Subcutaneous abdominal adipose tissue (tissue), 5 donors: ENCODE measurements at regions not wholly inside any gene's neighbourhood (a gene's known extent, or its start where the extent isn't known, plus 50 kb on each side); places are given as distances from the start of the nearest gene placed in this dataset.
"Not testable (repeated sequence)": the region's sequence is repeated elsewhere in the genome, so short reads cannot be mapped to it uniquely, and the experiment has no call there.

Source experiments
- H3K27ac ChIP-seq: one replicate; pipeline ENCODE4 v1.7.0; 2013; ENCODE audit warnings: low read depth, mild to moderate bottlenecking, inconsistent platforms, low read length, moderate library complexity
- H3K27me3 ChIP-seq, 5 donors: one replicate each; pipeline ENCODE4 v1.7.0; 2013; ENCODE audit warnings: low read length in 5 of 5, inconsistent platforms in 1 of 5; ENCODE audit not compliant: control insufficient read depth in 5 of 5, insufficient read depth in 4 of 5
- H3K36me3 ChIP-seq, 5 donors: one replicate each; pipeline ENCODE4 v1.7.0; 2013; ENCODE audit warnings: low read length in 5 of 5; ENCODE audit not compliant: control insufficient read depth in 5 of 5, insufficient read depth in 5 of 5
- H3K4me1 ChIP-seq, 5 donors: one replicate each; pipeline ENCODE4 v1.7.0; 2013; ENCODE audit warnings: low read length in 5 of 5, mild to moderate bottlenecking in 3 of 5, moderate library complexity in 1 of 5; ENCODE audit not compliant: control insufficient read depth in 5 of 5, insufficient read depth in 5 of 5
- H3K4me3 ChIP-seq, 5 donors: one replicate each; pipeline ENCODE4 v1.7.0; 2013; ENCODE audit warnings: low read length in 5 of 5, low read depth in 1 of 5
- H3K9ac ChIP-seq, 5 donors: one replicate each; pipeline ENCODE4 v1.7.0; 2013; ENCODE audit warnings: low read length in 5 of 5, mild to moderate bottlenecking in 4 of 5, moderate library complexity in 3 of 5
- H3K9me3 ChIP-seq, 5 donors: one replicate each; pipeline ENCODE4 v1.7.0; 2013; ENCODE audit warnings: low read length in 5 of 5; ENCODE audit not compliant: control insufficient read depth in 5 of 5
- donor health status: healthy.
- donor health status: healthy.
- donor health status: healthy.
- donor health status: healthy.
- donor health status: healthy.

- H3K9ac ChIP-seq, result no peak overlapping the region
- no peaks in the 10 kb centered on the region for H3K9me3 ChIP-seq
- no peak overlapping the region for H3K4me3 ChIP-seq
- H3K4me1 ChIP-seq, result peaks cover 0 to 18% (median 12%) of the 10 kb centered on the region in 5 donors
- H3K27me3 ChIP-seq, result no peaks in the 10 kb centered on the region
- no peak overlapping the region for H3K27ac ChIP-seq
- H3K36me3 ChIP-seq, result no peaks in the 10 kb centered on the region
Measured at GRCh38 chr2:61664190-61664589, 126.0 kb upstream of the XPO1 start.

- peaks cover 0 to 18% (median 12%) of the 10 kb centered on the region in 5 donors for H3K4me1 ChIP-seq
- H3K4me3 ChIP-seq, result no peak overlapping the region
- H3K9me3 ChIP-seq, result no peaks in the 10 kb centered on the region
Measured at GRCh38 chr2:61662990-61663389, 124.8 kb upstream of the XPO1 start.

GRCh38 chr2:61660511-61661388 is 122.6 kb upstream of the XPO1 start:
- Histone ChIP-seq H3K4me3 (no peak overlapping the region), H3K9ac (no peak overlapping the region), H3K9me3 (no peaks in the 10 kb centered on the region), H3K4me1 (peaks cover 0 to 15% (median 7%) of the 10 kb centered on the region in 5 donors), H3K36me3 (no peaks in the 10 kb centered on the region), H3K27ac (no peak overlapping the region), H3K27me3 (no peaks in the 10 kb centered on the region)

More at GRCh38 chr2:61662990-61663389, 124.8 kb upstream of the XPO1 start:
- Histone ChIP-seq H3K27ac (no peak overlapping the region), H3K27me3 (no peaks in the 10 kb centered on the region), H3K36me3 (no peaks in the 10 kb centered on the region), H3K9ac (no peak overlapping the region)

- H3K4me1 ChIP-seq, result peaks cover 0 to 15% (median 7%) of the 10 kb centered on the region in 5 donors
- no peak overlapping the region for H3K27ac ChIP-seq
- H3K4me3 ChIP-seq, result peak overlapping the region in 1 of 5 donors; percentile 20
- H3K36me3 ChIP-seq, result no peaks in the 10 kb centered on the region
- H3K9ac ChIP-seq, result no peak overlapping the region
- no peaks in the 10 kb centered on the region for H3K27me3 ChIP-seq
- no peaks in the 10 kb centered on the region for H3K9me3 ChIP-seq
Measured at GRCh38 chr2:61658841-61659780, 121.0 kb upstream of the XPO1 start.

GRCh38 chr2:61649946-61650345 is 111.8 kb upstream of the XPO1 start:
- not testable (repeated sequence) for H3K4me1 ChIP-seq, H3K4me3 ChIP-seq, H3K27me3 ChIP-seq, H3K27ac ChIP-seq, H3K9ac ChIP-seq, H3K9me3 ChIP-seq, H3K36me3 ChIP-seq

- Histone ChIP-seq H3K9me3 (peaks cover 0 to 6% (median 0%) of the 10 kb centered on the region in 5 donors), H3K36me3 (no peaks in the 10 kb centered on the region), H3K4me1 (no peaks in the 10 kb centered on the region), H3K9ac (no peak overlapping the region), H3K27ac (no peak overlapping the region), H3K27me3 (no peaks in the 10 kb centered on the region), H3K4me3 (no peak overlapping the region)
Measured at GRCh38 chr2:61649021-61649420, 110.9 kb upstream of the XPO1 start.

GRCh38 chr2:61647044-61647443 is 108.9 kb upstream of the XPO1 start:
- Histone ChIP-seq H3K27ac (no peak overlapping the region), H3K4me3 (no peak overlapping the region), H3K9me3 (peaks cover 0 to 6% (median 0%) of the 10 kb centered on the region in 5 donors), H3K36me3 (no peaks in the 10 kb centered on the region), H3K27me3 (no peaks in the 10 kb centered on the region), H3K4me1 (no peaks in the 10 kb centered on the region), H3K9ac (no peak overlapping the region)

GRCh38 chr2:61645911-61646310 is 107.8 kb upstream of the XPO1 start:
- no peak overlapping the region for H3K9ac ChIP-seq
- H3K27ac ChIP-seq, result no peak overlapping the region
- H3K36me3 ChIP-seq, result no peaks in the 10 kb centered on the region
- no peaks in the 10 kb centered on the region for H3K4me1 ChIP-seq
- H3K27me3 ChIP-seq, result no peaks in the 10 kb centered on the region
- no peak overlapping the region for H3K4me3 ChIP-seq
- H3K9me3 ChIP-seq, result peaks cover 0 to 6% (median 0%) of the 10 kb centered on the region in 5 donors

GRCh38 chr2:61643153-61643552 is 105.0 kb upstream of the XPO1 start:
- H3K4me3 ChIP-seq, H3K9me3 ChIP-seq, H3K36me3 ChIP-seq, H3K9ac ChIP-seq, H3K4me1 ChIP-seq, H3K27ac ChIP-seq, H3K27me3 ChIP-seq: not testable (repeated sequence)

GRCh38 chr2:61640406-61640805 is 102.2 kb upstream of the XPO1 start:
- Histone ChIP-seq H3K9me3 (no peaks in the 10 kb centered on the region), H3K4me3 (no peak overlapping the region), H3K9ac (no peak overlapping the region)

More at GRCh38 chr2:61640406-61640805, 102.2 kb upstream of the XPO1 start:
- H3K36me3 ChIP-seq, result no peaks in the 10 kb centered on the region
- no peak overlapping the region for H3K27ac ChIP-seq
- no peaks in the 10 kb centered on the region for H3K27me3 ChIP-seq
- H3K4me1 ChIP-seq, result no peaks in the 10 kb centered on the region
